OCI-LY3 (cell line): ENCODE measurements at regions not wholly inside any gene's neighbourhood (a gene's known extent, or its start where the extent isn't known, plus 50 kb on each side); places are given as distances from the start of the nearest gene placed in this dataset.

Experiments
- EZH2phosphoT487 ChIP-seq: fragments of 200-600 bp; shearing (Covaris generic); IDR thresholded peaks from 2 replicates; pipeline ENCODE4 v1.6.1; 2018; ENCODE audit warnings: antibody characterized with exemption, mixed run types, low read depth
- TF ChIP-seq, protein P1 (sequence below): fragments of 200-600, 300-600 bp; sonication (generic); IDR thresholded peaks from 2 replicates; pipeline ENCODE4 v1.5.1; 2014; ENCODE audit warnings: antibody characterized with exemption, low read length, low read depth

DNA sequence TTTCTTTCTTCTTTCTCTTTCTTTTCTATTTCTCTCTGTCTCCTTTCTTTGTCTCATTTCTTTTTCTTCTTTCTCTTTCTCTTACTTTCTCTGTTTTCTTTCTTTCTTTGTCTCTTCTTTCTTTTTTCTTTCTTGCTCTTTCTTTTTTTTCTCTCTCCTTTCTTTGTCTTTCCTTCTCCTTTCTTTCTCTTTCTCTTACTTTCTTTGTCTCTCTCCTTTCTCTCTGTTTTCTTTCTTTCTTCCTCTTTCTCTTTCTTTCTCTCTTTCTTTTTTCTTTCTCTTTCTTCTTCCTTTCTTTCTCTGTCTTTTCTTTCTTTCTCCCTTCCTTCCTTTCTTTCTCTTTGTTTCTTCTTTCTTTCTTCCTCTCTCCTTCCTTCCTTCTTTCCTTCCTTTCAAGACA is 184.8 kb downstream of the CRLF2 start:
- TF ChIP-seq, protein P1, sequence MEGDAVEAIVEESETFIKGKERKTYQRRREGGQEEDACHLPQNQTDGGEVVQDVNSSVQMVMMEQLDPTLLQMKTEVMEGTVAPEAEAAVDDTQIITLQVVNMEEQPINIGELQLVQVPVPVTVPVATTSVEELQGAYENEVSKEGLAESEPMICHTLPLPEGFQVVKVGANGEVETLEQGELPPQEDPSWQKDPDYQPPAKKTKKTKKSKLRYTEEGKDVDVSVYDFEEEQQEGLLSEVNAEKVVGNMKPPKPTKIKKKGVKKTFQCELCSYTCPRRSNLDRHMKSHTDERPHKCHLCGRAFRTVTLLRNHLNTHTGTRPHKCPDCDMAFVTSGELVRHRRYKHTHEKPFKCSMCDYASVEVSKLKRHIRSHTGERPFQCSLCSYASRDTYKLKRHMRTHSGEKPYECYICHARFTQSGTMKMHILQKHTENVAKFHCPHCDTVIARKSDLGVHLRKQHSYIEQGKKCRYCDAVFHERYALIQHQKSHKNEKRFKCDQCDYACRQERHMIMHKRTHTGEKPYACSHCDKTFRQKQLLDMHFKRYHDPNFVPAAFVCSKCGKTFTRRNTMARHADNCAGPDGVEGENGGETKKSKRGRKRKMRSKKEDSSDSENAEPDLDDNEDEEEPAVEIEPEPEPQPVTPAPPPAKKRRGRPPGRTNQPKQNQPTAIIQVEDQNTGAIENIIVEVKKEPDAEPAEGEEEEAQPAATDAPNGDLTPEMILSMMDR: no peak
- no peak for TF ChIP-seq EZH2phosphoT487
